SK-N-SH (cell line): ENCODE measurements at regions not wholly inside any gene's neighbourhood (a gene's known extent, or its start where the extent isn't known, plus 50 kb on each side); places are given as distances from the start of the nearest gene placed in this dataset.

Source experiments
- CTCF ChIA-PET: fragments of 300-600, 350-600 bp; formaldehyde crosslinking; extraction: SDS; loops from one replicate; lab custom pipeline; 2021; lab: Yijun Ruan, JAX
- POLR2A ChIA-PET: fragments of 350-600 bp; sonication (Branson Sonifier 250); formaldehyde crosslinking; extraction: SDS; loops from one replicate; lab custom pipeline; 2020; ENCODE audit warnings: antibody characterized with exemption, inconsistent platforms; lab: Yijun Ruan, JAX
- DNase-seq: peaks from one replicate; pipeline ENCODE4 v3.0.0; 2012
- H2AFZ ChIP-seq: fragments of 200-600 bp; sonication (generic); 2 replicates; pipeline ENCODE4 v1.8.1; 2016; ENCODE audit warnings: antibody characterized with exemption, mild to moderate bottlenecking, low read depth
- H3F3A ChIP-seq: fragments of 200-600 bp; sonication (generic); replicated peaks from 2 replicates; pipeline ENCODE3; 2016; ENCODE audit warnings: antibody characterized with exemption, mild to moderate bottlenecking; ENCODE audit not compliant: insufficient read depth
- H3K27ac ChIP-seq, 2 experiments: fragments of 200-500 bp in 1 of 2; fragments of 200-600 bp in 1 of 2; sonication (Bioruptor generic) in 1 of 2; sonication (generic), shearing (Covaris generic) in 1 of 2; 2 replicates each; pipeline versions ENCODE4 v1.5.1 to v1.6.1; 2014 to 2016; ENCODE audit warnings: low read depth in 2 of 2, inconsistent platforms in 1 of 2, low read length in 1 of 2, mild to moderate bottlenecking in 1 of 2, mixed read lengths in 1 of 2
- H3K27me3 ChIP-seq: fragments of 200-600 bp; sonication (generic), shearing (Covaris generic); 2 replicates; pipeline ENCODE4 v1.6.1; 2016; ENCODE audit warnings: mixed run types; ENCODE audit not compliant: insufficient read depth
- H3K36me3 ChIP-seq, 2 experiments: fragments of 200-500 bp in 1 of 2; fragments of 200-600 bp in 1 of 2; sonication (Bioruptor generic) in 1 of 2; sonication (generic) in 1 of 2; replicated peaks in 1 of 2; 2 replicates each; pipeline versions ENCODE3 to v1.5.1; 2014 to 2016; ENCODE audit warnings: low read length in 1 of 2, mild to moderate bottlenecking in 1 of 2; ENCODE audit not compliant: insufficient read depth in 2 of 2, control insufficient read depth in 1 of 2
- H3K4me1 ChIP-seq, 2 experiments: fragments of 200-500 bp in 1 of 2; fragments of 200-600 bp in 1 of 2; sonication (Bioruptor generic) in 1 of 2; sonication (generic), shearing (Covaris generic) in 1 of 2; 2 replicates each; pipeline versions ENCODE4 v1.5.1 to v1.6.1; 2014 to 2016; ENCODE audit warnings: low read depth in 1 of 2, low read length in 1 of 2, mixed run types in 1 of 2; ENCODE audit not compliant: insufficient read depth in 2 of 2, control insufficient read depth in 1 of 2
- H3K4me2 ChIP-seq: fragments of 200-600 bp; sonication (generic), shearing (Covaris generic); 2 replicates; pipeline ENCODE4 v1.6.1; 2017; ENCODE audit warnings: mixed run types
- H3K4me3 ChIP-seq, 2 experiments: fragments of 200-500 bp in 1 of 2; fragments of 200-600 bp in 1 of 2; sonication (Bioruptor generic) in 1 of 2; sonication (generic), shearing (Covaris generic) in 1 of 2; 2 replicates each; pipeline versions ENCODE4 v1.5.1 to v1.8.1; 2014 to 2016; ENCODE audit warnings: low read depth in 2 of 2, inconsistent platforms in 1 of 2, low read length in 1 of 2, mild to moderate bottlenecking in 1 of 2, mixed read lengths in 1 of 2, moderate library complexity in 1 of 2
- H3K79me2 ChIP-seq: fragments of 200-600 bp; sonication (generic); 2 replicates; pipeline ENCODE4 v1.8.1; 2017; ENCODE audit warnings: mild to moderate bottlenecking; ENCODE audit not compliant: insufficient read depth
- H3K9ac ChIP-seq: fragments of 200-600 bp; sonication (generic); 2 replicates; pipeline ENCODE4 v1.6.1; 2017; ENCODE audit warnings: mixed run types
- H3K9me2 ChIP-seq: fragments of 200-600 bp; sonication (generic); 2 replicates; pipeline ENCODE4 v1.6.1; 2017; ENCODE audit warnings: mixed run types
- H3K9me3 ChIP-seq: fragments of 200-600 bp; sonication (generic); 2 replicates; pipeline ENCODE4 v1.6.1; 2017; ENCODE audit warnings: mixed run types, mild to moderate bottlenecking, moderate library complexity
- H4K20me1 ChIP-seq: fragments of 200-600 bp; sonication (generic); 2 replicates; pipeline ENCODE4 v1.6.1; 2017; ENCODE audit warnings: mild to moderate bottlenecking, mixed run types; ENCODE audit not compliant: insufficient read depth
- CHD2 ChIP-seq: fragments of 150-350 bp; IDR thresholded peaks from 2 replicates; pipeline ENCODE4 v1.6.1; 2018; ENCODE audit warnings: low read length; ENCODE audit not compliant: partially characterized antibody
- CTCF ChIP-seq: fragments of 200-600 bp; sonication (generic); IDR thresholded peaks from 2 replicates; pipeline ENCODE4 v1.6.1; 2017; ENCODE audit warnings: antibody characterized with exemption, mild to moderate bottlenecking, moderate library complexity
- ELF1 ChIP-seq: IDR thresholded peaks from 2 replicates; pipeline ENCODE4 v1.4.0; 2012
- EP300 ChIP-seq, 2 experiments: IDR thresholded peaks; 2 replicates each; pipeline versions ENCODE4 v1.4.0 to v1.6.1; 2012; ENCODE audit warnings: borderline replicate concordance in 1 of 2, low read depth in 1 of 2, low read length in 1 of 2
- FOSL2 ChIP-seq: IDR thresholded peaks from 2 replicates; pipeline ENCODE4 v1.4.0; 2012; ENCODE audit warnings: low read depth, mild to moderate bottlenecking, moderate library complexity, borderline replicate concordance
- FOXM1 ChIP-seq: IDR thresholded peaks from 2 replicates; pipeline ENCODE4 v1.4.0; 2012; ENCODE audit warnings: low read depth, mild to moderate bottlenecking
- GABPA ChIP-seq: IDR thresholded peaks from 2 replicates; pipeline ENCODE4 v1.4.0; 2012; ENCODE audit warnings: low read depth, mild to moderate bottlenecking
- GATA2 ChIP-seq: sonication (generic); formaldehyde crosslinking; IDR thresholded peaks from 2 replicates; pipeline ENCODE4 v1.5.0; 2020; ENCODE audit warnings: mild to moderate bottlenecking, missing genetic modification reagents
- IRF3 ChIP-seq: fragments of 150-350 bp; IDR thresholded peaks from 2 replicates; pipeline ENCODE4 v1.6.1; 2016; ENCODE audit warnings: mild to moderate bottlenecking, low read depth, low read length
- MXI1 ChIP-seq: IDR thresholded peaks from 2 replicates; pipeline ENCODE4 v1.6.1; 2012; ENCODE audit warnings: mild to moderate bottlenecking, low read depth, low read length, improper control_type of control experiment
- NFIC ChIP-seq: IDR thresholded peaks from 2 replicates; pipeline ENCODE4 v1.4.0; 2012; ENCODE audit warnings: borderline replicate concordance
- NRF1 ChIP-seq: IDR thresholded peaks from 2 replicates; pipeline ENCODE4 v1.6.1; 2012; ENCODE audit warnings: low read depth, mild to moderate bottlenecking, low read length
- POLR2AphosphoS5 ChIP-seq: IDR thresholded peaks from 2 replicates; pipeline ENCODE4 v1.6.1; 2012; ENCODE audit warnings: low read depth, low read length
- REST ChIP-seq: IDR thresholded peaks from 2 replicates; pipeline ENCODE4 v1.6.1; 2012; ENCODE audit warnings: mild to moderate bottlenecking, low read depth, low read length, moderate library complexity
- RXRA ChIP-seq: IDR thresholded peaks from 2 replicates; pipeline ENCODE4 v1.4.0; 2012; ENCODE audit warnings: low read depth, mild to moderate bottlenecking, borderline replicate concordance
- SIN3A ChIP-seq: IDR thresholded peaks from 2 replicates; pipeline ENCODE4 v1.6.1; 2012; ENCODE audit warnings: low read depth, mild to moderate bottlenecking, low read length, moderate library complexity, borderline replicate concordance
- TAF1 ChIP-seq: IDR thresholded peaks from 2 replicates; pipeline ENCODE4 v1.6.1; 2012; ENCODE audit warnings: low read depth, mild to moderate bottlenecking, low read length, moderate library complexity, borderline replicate concordance
- TCF12 ChIP-seq: IDR thresholded peaks from 2 replicates; pipeline ENCODE4 v1.4.0; 2012
- WGBS: methylation state at CpG from one replicate; pipeline ENCODE4 v1.1.6; 2017; ENCODE audit warnings: low lambda C conversion rate; 5-methylcytosine and 5-hydroxymethylcytosine counted together

- H3F3A ChIP-seq: peaks cover 2% of the 10 kb centered on the region
- TF ChIP-seq FOXM1: no peak
- no peak for TF ChIP-seq NRF1
- TF ChIP-seq IRF3: no peak
- TF ChIP-seq NFIC: no peak
- no peak for TF ChIP-seq CHD2
- TF ChIP-seq GABPA: no peak
- no peak for TF ChIP-seq SIN3A
- TF ChIP-seq FOSL2: no peak
- no peak for TF ChIP-seq CTCF
- TF ChIP-seq RXRA: no peak
- no peak for TF ChIP-seq ELF1
- no peak for TF ChIP-seq EP300 (IDR thresholded peaks at IDR 0.05; ENCODE audit: borderline replicate concordance in 1 of 2, low read depth in 1 of 2, low read length in 1 of 2)
- TF ChIP-seq TCF12: no peak
- no peak for TF ChIP-seq REST
- TF ChIP-seq MXI1: no peak
- no peak for TF ChIP-seq TAF1
- no peak for TF ChIP-seq GATA2
- TF ChIP-seq POLR2AphosphoS5: no peak
- no peak for DNase-seq
- CTCF ChIA-PET: no interaction called here
- H3K27me3 ChIP-seq: no peaks in the 10 kb centered on the region
- H3K4me1 ChIP-seq: no peaks in the 10 kb centered on the region
- no peak overlapping the region for H3K4me3 ChIP-seq
- no peaks in the 10 kb centered on the region for H3K9me3 ChIP-seq
- H2AFZ ChIP-seq: no peak overlapping the region
- no peak overlapping the region for H3K27ac ChIP-seq
- H3K36me3 ChIP-seq: peaks cover 0 to 3% of the 10 kb centered on the region in 2 experiments
- no peaks in the 10 kb centered on the region for H3K79me2 ChIP-seq
- H3K4me2 ChIP-seq: no peak overlapping the region
- POLR2A ChIA-PET: no interaction called here
- H4K20me1 ChIP-seq: no peaks in the 10 kb centered on the region
- no peaks in the 10 kb centered on the region for H3K9me2 ChIP-seq
- WGBS: 93% methylated on average over 2 of the region's 2 CpGs
- no peak overlapping the region for H3K9ac ChIP-seq
These were observed 193.0 kb upstream of the MAP1B start for GRCh38 chr5:71914281-71914680.
